Urinary bladder (tissue), 3 donors: ENCODE measurements at regions not wholly inside any gene's neighbourhood (a gene's known extent, or its start where the extent isn't known, plus 50 kb on each side); places are given as distances from the start of the nearest gene placed in this dataset.
"Not testable (repeated sequence)": the region's sequence is repeated elsewhere in the genome, so short reads cannot be mapped to it uniquely, and the experiment has no call there.

Experiments used
- DNase-seq: peaks from one replicate; pipeline ENCODE4 v3.0.0-alpha.2; 2015; ENCODE audit errors: extremely low spot score
- H3K27ac ChIP-seq: one replicate; pipeline ENCODE4 v1.5.1; 2013; ENCODE audit warnings: low read depth, mild to moderate bottlenecking, moderate library complexity
- H3K36me3 ChIP-seq: one replicate; pipeline ENCODE4 v1.6.1; 2013; ENCODE audit warnings: mild to moderate bottlenecking, moderate library complexity; ENCODE audit not compliant: insufficient read depth
- H3K4me1 ChIP-seq: one replicate; pipeline ENCODE4 v1.6.1; 2013; ENCODE audit warnings: mild to moderate bottlenecking, moderate library complexity; ENCODE audit not compliant: insufficient read depth
- H3K4me3 ChIP-seq: one replicate; pipeline ENCODE4 v1.5.1; 2013; ENCODE audit warnings: low read depth, low read length
- WGBS: extraction: QIAGEN DNeasy Blood & Tissue Kit; methylation state at CpG from one replicate; pipeline ENCODE4 v1.1.7; 2013; 5-methylcytosine and 5-hydroxymethylcytosine counted together
- donor health status: healthy with polysubstance abuse.
- donor health status: healthy.

DNA sequence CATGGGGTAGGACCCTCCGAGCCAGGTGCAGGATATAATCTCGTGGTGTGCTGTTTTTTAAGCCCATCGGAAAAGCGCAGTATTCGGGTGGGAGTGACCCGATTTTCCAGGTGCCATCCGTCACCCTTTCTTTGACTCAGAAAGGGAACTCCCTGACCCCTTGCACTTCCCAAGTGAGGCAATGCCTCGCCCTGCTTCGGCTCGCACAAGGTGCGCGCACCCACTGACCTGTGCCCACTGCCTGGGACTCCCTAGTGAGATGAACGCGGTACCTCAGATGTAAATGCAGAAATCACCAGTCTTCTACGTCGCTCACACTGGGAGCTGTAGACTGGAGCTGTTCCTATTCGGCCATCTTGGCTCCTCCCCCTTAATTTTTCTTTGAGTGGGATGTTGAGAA lies 382.9 kb upstream of the ISX start:
- not testable (repeated sequence) for H3K4me3 ChIP-seq, DNase-seq, H3K36me3 ChIP-seq, H3K27ac ChIP-seq, H3K4me1 ChIP-seq
- 88% methylated on average over 17 of the region's 17 CpGs for WGBS

DNA sequence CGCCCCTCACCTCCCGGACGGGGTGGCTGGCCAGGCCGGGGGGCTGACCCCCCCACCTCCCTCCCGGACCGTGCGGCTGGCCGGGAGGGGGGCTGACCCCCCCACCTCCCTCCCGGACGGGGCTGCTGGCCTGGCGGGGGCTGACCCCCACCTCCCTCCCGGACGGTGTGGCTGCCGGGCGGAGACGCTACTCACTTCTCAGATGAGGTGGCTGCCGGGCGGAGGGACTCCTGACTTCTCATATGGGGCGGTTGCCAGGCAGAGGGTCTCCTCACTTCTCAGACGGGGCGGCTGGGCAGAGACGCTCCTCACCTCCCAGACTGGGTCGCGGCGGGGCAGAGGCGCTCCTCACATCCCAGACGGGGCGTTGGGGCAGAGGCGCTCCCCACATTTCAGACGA lies 381.7 kb upstream of the ISX start:
- H3K27ac ChIP-seq, H3K4me3 ChIP-seq, DNase-seq, H3K36me3 ChIP-seq, H3K4me1 ChIP-seq: not testable (repeated sequence)
- WGBS: 93% methylated on average over 26 of the region's 30 CpGs

DNA sequence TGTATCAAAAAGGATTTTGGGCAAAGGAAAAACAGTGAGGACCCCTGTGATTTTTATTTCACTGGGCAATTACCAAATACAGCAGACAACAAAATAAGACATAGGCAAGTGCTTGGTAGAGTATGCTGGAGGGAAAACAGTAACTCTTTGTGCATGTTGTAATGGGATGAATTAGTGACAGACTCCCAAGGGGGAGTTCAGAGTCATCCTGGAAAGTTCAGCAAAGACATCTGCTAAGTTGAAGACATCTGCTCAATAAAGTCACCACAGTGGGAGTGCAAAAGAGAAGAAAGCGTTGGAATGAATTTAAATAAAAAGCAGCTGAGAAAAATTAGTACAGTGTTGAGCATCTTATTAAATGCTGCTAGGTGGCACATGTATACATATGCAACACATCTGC lies 378.8 kb upstream of the ISX start:
- H3K27ac ChIP-seq: no peak overlapping the region
- DNase-seq: no peak
- no peak overlapping the region for H3K4me3 ChIP-seq
- no peaks in the 10 kb centered on the region for H3K36me3 ChIP-seq
- H3K4me1 ChIP-seq: no peaks in the 10 kb centered on the region
- WGBS: 57% methylated on average over 1 of the region's 1 CpG

GRCh38 chr22:34688825-34689224 lies 377.1 kb upstream of the ISX start:
- H3K4me3 ChIP-seq: no peak overlapping the region
- H3K4me1 ChIP-seq: no peaks in the 10 kb centered on the region
- 48% methylated on average over 1 of the region's 1 CpG for WGBS
- H3K27ac ChIP-seq: no peak overlapping the region
- no peak for DNase-seq
- H3K36me3 ChIP-seq: no peaks in the 10 kb centered on the region

DNA sequence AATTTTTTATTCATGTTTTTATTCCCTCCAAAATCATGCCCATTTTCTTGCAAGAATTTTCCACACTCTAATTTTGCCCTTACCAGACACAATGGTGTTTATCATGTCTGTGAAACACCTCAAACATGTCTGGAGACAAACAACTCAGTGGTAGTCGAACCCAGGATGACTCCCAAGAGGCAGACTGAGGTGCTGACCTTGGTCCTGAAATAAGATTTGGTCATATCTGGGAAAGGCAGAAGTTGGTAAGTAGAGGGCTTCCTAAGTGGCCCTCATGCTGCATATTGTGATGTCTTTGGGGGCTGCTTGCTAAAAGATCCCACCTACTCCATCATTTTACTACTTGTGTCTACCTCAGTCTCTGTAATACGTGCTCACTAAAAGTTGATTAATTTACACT lies 369.4 kb upstream of the ISX start:
- DNase-seq: no peak
- WGBS: 13% methylated on average over 2 of the region's 2 CpGs
- no peaks in the 10 kb centered on the region for H3K36me3 ChIP-seq
- H3K4me3 ChIP-seq: no peak overlapping the region
- H3K27ac ChIP-seq: no peak overlapping the region
- no peaks in the 10 kb centered on the region for H3K4me1 ChIP-seq

- Histone ChIP-seq H3K36me3 (no peaks in the 10 kb centered on the region), H3K4me1 (no peaks in the 10 kb centered on the region), H3K4me3 (no peak overlapping the region), H3K27ac (no peak overlapping the region)
- WGBS: 85% methylated on average over 2 of the region's 2 CpGs
- DNase-seq: no peak
Observed at GRCh38 chr22:34702279-34702678, 363.7 kb upstream of the ISX start.

DNA sequence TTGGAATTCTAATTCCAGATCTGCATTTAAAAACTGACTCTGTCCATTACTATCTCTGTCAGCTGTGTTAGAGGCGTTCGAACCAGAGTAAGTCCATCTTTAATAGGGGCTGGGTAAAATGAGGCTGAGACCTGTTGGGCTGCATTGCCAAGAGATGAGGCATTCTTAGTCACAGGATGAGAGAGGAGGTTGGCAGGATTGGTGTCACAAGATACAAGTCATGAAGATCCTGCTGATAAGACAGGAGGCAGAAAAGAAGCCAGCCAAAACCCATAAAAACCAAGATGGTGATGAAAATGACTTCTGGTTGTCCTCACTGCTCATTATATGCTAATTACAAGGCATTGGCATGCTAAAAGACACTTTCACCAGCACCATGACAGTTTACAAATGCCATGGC lies 356.3 kb upstream of the ISX start:
- Histone ChIP-seq H3K36me3 (no peaks in the 10 kb centered on the region), H3K27ac (no peak overlapping the region), H3K4me1 (no peaks in the 10 kb centered on the region), H3K4me3 (no peak overlapping the region)
- WGBS: 85% methylated on average over 2 of the region's 2 CpGs
- no peak for DNase-seq

- Histone ChIP-seq H3K27ac (no peak overlapping the region), H3K4me3 (no peak overlapping the region), H3K36me3 (no peaks in the 10 kb centered on the region), H3K4me1 (no peaks in the 10 kb centered on the region)
- WGBS: 62% methylated on average over 2 of the region's 2 CpGs
- no peak for DNase-seq
Observed at GRCh38 chr22:34722901-34723300, 343.1 kb upstream of the ISX start.

DNA sequence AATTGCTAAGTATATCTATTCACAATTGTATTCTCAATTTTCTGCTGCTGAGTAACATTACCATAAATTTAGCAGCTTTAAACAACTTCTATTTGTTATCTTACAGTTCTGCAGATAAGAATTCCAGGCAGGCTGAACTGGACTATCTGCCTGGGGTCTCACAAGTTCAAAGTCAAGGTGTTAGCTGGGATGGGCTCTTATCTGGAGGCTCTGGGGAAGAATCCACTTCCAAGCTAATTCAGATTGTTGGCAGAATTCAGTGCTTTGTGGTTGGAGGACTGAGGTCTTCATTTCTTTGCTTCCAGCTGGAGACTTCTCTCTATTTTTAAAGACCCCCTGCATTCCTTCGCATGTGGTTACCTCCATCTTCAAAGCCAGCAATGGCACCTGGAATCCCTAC lies 329.9 kb upstream of the ISX start:
- no peak for DNase-seq
- no peak overlapping the region for H3K27ac ChIP-seq
- H3K4me3 ChIP-seq: no peak overlapping the region
- WGBS: 93% methylated on average over 1 of the region's 1 CpG
- H3K36me3 ChIP-seq: no peaks in the 10 kb centered on the region
- no peaks in the 10 kb centered on the region for H3K4me1 ChIP-seq

GRCh38 chr22:34738661-34739400 lies 327.1 kb upstream of the ISX start:
- 36% methylated on average over 3 of the region's 3 CpGs for WGBS
- no peak for DNase-seq
- H3K4me1 ChIP-seq: no peaks in the 10 kb centered on the region
- no peak overlapping the region for H3K27ac ChIP-seq
- no peak overlapping the region for H3K4me3 ChIP-seq
- H3K36me3 ChIP-seq: no peaks in the 10 kb centered on the region

GRCh38 chr22:34743110-34743751 lies 322.7 kb upstream of the ISX start:
- WGBS: 77% methylated on average over 6 of the region's 6 CpGs
- Histone ChIP-seq H3K4me1 (no peaks in the 10 kb centered on the region), H3K4me3 (no peak overlapping the region), H3K36me3 (no peaks in the 10 kb centered on the region), H3K27ac (no peak overlapping the region)
- no peak for DNase-seq

DNA sequence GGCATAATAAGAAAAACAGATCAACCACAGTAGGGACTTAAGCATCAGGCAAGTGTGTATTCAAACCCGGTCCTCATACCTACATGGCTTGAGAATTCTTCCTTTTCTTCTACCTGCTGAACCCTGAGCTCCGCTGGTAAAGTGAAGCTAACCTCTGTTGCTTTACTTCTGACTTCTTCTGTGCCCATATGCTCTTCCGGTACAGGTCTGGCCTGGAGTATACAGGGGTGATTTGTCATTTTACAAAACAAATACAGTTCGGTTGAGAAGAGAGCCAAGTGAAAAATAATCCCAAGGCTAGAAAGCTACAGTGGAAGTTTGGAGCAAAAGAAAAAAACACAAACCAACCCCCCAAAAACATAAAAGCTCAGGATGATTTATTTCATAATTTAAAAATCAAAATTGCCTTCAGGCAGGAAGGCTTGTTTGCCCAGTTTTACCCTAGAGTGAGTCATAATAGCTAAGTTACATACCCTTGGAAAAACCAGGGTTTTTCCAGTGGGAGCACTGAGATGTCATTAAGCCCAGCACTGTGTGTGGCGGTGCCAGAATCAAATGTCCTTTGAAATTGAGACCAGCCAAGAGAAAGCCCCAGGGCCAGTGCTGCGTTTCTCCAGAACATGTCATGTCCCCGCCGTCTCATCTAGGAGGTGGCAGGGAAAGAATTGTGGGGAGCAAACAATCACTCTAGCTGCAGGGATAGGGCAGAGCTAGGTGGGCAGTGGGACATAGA lies 305.5 kb upstream of the ISX start:
- no peak for DNase-seq
- Histone ChIP-seq H3K4me3 (no peak overlapping the region), H3K36me3 (no peaks in the 10 kb centered on the region), H3K27ac (no peak overlapping the region), H3K4me1 (no peaks in the 10 kb centered on the region)
- WGBS: 77% methylated on average over 8 of the region's 8 CpGs

GRCh38 chr22:34761111-34761510 lies 304.8 kb upstream of the ISX start:
- Histone ChIP-seq H3K4me3 (no peak overlapping the region), H3K36me3 (no peaks in the 10 kb centered on the region), H3K27ac (no peak overlapping the region), H3K4me1 (no peaks in the 10 kb centered on the region)
- WGBS: 69% methylated on average over 6 of the region's 6 CpGs
- no peak for DNase-seq

- H3K27ac ChIP-seq: no peak overlapping the region
- H3K4me3 ChIP-seq: no peak overlapping the region
- 32% methylated on average over 1 of the region's 1 CpG for WGBS
- H3K36me3 ChIP-seq: no peaks in the 10 kb centered on the region
- DNase-seq: no peak
- H3K4me1 ChIP-seq: no peaks in the 10 kb centered on the region
Observed at GRCh38 chr22:34763496-34763895, 302.5 kb upstream of the ISX start.
